Small intestine (tissue), 7 donors: ENCODE measurements at regions not wholly inside any gene's neighbourhood (a gene's known extent, or its start where the extent isn't known, plus 50 kb on each side); places are given as distances from the start of the nearest gene placed in this dataset.

Experiments used
- DNase-seq, 2 donors: peaks; one replicate each; pipeline versions ENCODE4 v3.0.0 to v3.0.0-alpha.2; 2013
- FAIRE-seq: peaks from 2 replicates; lab custom pipeline; 2012; peaks lifted over from hg19 to GRCh38; lab: Jason Lieb, UNC
- H3K27ac ChIP-seq, 3 donors: one replicate each; pipeline ENCODE4 v1.5.1; 2013; ENCODE audit warnings: low read length in 2 of 3, mild to moderate bottlenecking in 2 of 3, control low read depth in 1 of 3, inconsistent platforms in 1 of 3, low read depth in 1 of 3, moderate library complexity in 1 of 3
- H3K27me3 ChIP-seq, 3 donors: one replicate each; pipeline ENCODE4 v1.6.1; 2013; ENCODE audit warnings: low read length in 3 of 3, inconsistent platforms in 1 of 3; ENCODE audit not compliant: control insufficient read depth in 3 of 3, insufficient read depth in 3 of 3
- H3K36me3 ChIP-seq, 3 donors: one replicate each; pipeline ENCODE4 v1.6.1; 2013; ENCODE audit warnings: low read length in 3 of 3, inconsistent platforms in 1 of 3, low read depth in 1 of 3, mild to moderate bottlenecking in 1 of 3, moderate library complexity in 1 of 3; ENCODE audit not compliant: control insufficient read depth in 3 of 3, insufficient read depth in 2 of 3
- H3K4me1 ChIP-seq, 3 donors: one replicate each; pipeline ENCODE4 v1.6.1; 2013; ENCODE audit warnings: low read length in 2 of 3, inconsistent platforms in 1 of 3, low read depth in 1 of 3, mild to moderate bottlenecking in 1 of 3, moderate library complexity in 1 of 3; ENCODE audit not compliant: control insufficient read depth in 3 of 3, insufficient read depth in 2 of 3
- H3K4me3 ChIP-seq, 3 donors: one replicate each; pipeline ENCODE4 v1.5.1; 2013; ENCODE audit warnings: low read length in 3 of 3, control low read depth in 1 of 3, inconsistent platforms in 1 of 3, low read depth in 1 of 3, mild to moderate bottlenecking in 1 of 3, moderate library complexity in 1 of 3
- H3K9me3 ChIP-seq, 2 donors: one replicate each; pipeline ENCODE4 v1.6.1; 2013; ENCODE audit warnings: low read depth in 1 of 2, low read length in 1 of 2; ENCODE audit not compliant: control insufficient read depth in 2 of 2, insufficient read depth in 1 of 2
- WGBS, 3 donors: extraction: QIAGEN DNeasy Blood & Tissue Kit; methylation state at CpG; one replicate each; pipeline ENCODE4 v1.1.7; 2013; 5-methylcytosine and 5-hydroxymethylcytosine counted together
- donor health status: healthy with polysubstance abuse.
- donor health status: control.
- donor health status: control.
- donor health status: Bipolar disorder and iron deficiency.
- donor health status: healthy.

DNA sequence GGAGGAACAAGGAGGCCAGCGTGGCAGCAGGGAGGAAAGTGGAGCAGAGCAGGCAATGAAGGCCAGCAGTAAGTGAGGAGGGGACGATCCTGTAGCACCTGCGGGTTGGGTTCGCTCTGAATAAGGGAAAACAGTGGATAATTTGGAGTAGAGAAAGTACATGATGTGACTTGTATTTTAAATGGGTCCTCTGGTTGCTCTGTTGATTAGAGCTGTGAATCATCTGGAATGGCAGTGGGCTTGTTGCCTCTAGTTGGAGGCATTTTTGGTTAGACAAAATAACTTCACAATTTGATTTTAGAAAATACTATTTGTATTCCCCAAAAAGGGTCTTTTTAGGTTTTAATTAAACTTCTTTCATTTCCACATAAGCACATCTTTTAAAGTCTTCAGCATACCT, 277.4 kb downstream of the ARL4A start:
- 86 to 91% (median 89%) methylated on average over 4 of the region's 4 CpGs for WGBS, 3 donors
- no peak for FAIRE-seq

DNA sequence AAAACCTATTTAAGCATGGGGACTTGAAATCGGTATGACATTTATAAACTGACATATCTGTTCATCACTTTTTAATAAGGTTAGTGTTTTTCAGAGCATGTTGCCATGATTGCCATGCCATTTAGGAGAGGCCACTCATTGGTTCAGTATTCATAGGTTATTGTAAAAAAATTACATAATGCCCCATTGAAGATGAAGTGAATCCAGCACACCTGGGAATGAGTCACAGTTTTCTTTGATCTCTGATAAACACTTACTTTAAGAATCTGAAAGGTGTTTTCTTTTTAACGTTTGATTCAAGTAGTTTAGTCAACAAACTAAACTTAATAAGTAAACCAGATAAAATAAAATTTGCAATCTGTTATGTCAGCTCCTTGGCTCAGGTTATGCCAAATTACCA, 278.3 kb downstream of the ARL4A start:
- FAIRE-seq (no peak), DNase-seq (peak in 1 of 2 donors; percentile 5)
- Histone ChIP-seq H3K36me3 (no peaks in the 10 kb centered on the region), H3K27ac (no peak overlapping the region), H3K9me3 (no peaks in the 10 kb centered on the region), H3K4me1 (no peaks in the 10 kb centered on the region), H3K4me3 (no peak overlapping the region), H3K27me3 (peaks cover 0 to 2% (median 0%) of the 10 kb centered on the region in 3 donors)
- 20 to 56% (median 24%) methylated on average over 2 of the region's 2 CpGs for WGBS, 3 donors

More for the DNA sequence above, 277.4 kb downstream of the ARL4A start:
- Histone ChIP-seq H3K27ac (no peak overlapping the region), H3K4me1 (no peaks in the 10 kb centered on the region), H3K27me3 (peaks cover 0 to 2% (median 0%) of the 10 kb centered on the region in 3 donors), H3K4me3 (no peak overlapping the region), H3K36me3 (no peaks in the 10 kb centered on the region), H3K9me3 (no peaks in the 10 kb centered on the region)
- DNase-seq = no peak

DNA sequence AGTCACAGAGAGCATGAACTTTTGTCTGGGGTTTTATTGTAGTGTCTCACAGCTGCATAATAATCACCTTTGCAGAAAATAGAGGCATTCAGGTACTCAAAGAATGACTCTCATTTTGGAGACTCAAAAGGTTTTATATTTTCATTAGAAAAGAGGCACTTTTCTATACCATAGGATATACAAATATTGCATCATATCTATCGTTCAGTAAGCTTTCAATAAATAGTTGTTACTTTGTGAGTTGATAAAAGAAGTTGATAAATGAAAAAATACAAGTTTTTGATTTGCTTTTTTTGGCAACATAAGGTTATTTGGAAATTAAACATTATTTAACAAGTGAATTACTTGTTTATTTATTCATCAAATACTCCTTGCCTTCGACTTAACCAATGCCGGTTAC, 279.9 kb downstream of the ARL4A start:
- H3K4me1 ChIP-seq = no peaks in the 10 kb centered on the region
- WGBS, 3 donors = 67 to 80% (median 78%) methylated on average over 3 of the region's 3 CpGs
- no peak overlapping the region for H3K27ac ChIP-seq
- DNase-seq = no peak
- H3K27me3 ChIP-seq = peaks cover 0 to 2% (median 0%) of the 10 kb centered on the region in 3 donors
- H3K9me3 ChIP-seq = no peaks in the 10 kb centered on the region
- FAIRE-seq = no peak
- no peaks in the 10 kb centered on the region for H3K36me3 ChIP-seq
- H3K4me3 ChIP-seq = no peak overlapping the region

DNA sequence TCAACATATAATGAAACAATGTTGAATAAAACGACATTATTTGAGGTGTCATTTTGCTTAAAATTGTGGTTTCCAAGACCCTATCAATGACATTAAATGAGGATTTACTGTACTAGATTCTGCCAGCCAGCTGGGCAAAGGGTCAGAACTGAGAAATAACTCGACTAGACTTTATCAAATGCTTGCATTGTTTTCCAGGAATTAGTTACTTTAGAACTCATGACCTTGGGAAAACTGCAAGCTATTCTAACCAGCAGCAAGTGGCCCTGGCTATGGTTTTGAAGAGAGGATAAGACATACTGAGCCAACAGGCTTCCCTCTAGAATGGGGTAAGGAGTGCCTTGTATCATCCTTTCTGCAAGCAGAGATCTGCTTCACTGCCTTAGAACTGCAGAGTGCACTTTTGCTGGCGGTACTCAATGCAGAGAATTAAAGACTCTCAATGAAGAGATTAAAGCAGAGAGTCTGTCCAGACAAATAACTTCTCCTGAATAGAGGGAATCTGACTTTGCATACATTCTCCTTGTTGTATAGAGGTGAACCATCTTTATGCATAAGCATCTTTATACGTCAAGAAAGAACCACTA, 281.5 kb downstream of the ARL4A start:
- Histone ChIP-seq H3K4me1 (no peaks in the 10 kb centered on the region), H3K4me3 (no peak overlapping the region), H3K9me3 (no peaks in the 10 kb centered on the region), H3K27ac (no peak overlapping the region), H3K36me3 (no peaks in the 10 kb centered on the region), H3K27me3 (peaks cover 0 to 2% (median 0%) of the 10 kb centered on the region in 3 donors)
- no peak for FAIRE-seq
- 66 to 82% (median 75%) methylated on average over 4 of the region's 4 CpGs for WGBS, 3 donors
- no peak for DNase-seq

DNA sequence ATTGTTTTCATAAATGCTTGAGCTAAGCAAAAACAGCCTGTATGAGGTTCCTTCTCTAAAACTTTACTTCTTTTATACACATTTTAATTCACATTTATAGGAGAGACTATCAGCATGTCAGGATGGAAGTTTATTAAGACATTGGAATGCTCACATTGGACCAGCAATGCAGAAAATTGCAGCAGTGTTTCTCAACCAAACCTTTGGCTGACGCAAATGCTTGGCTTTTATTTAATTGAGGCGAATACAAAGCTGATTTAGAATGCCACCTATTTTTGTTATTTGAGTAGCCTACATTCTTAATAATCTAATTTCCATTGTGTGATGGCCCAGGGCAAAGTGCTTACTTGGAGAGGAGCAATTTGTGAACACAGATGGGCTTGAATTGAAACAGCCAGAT, 283.2 kb downstream of the ARL4A start:
- DNase-seq (no peak), FAIRE-seq (no peak)
- Histone ChIP-seq H3K27ac (no peak overlapping the region), H3K4me3 (no peak overlapping the region), H3K36me3 (no peaks in the 10 kb centered on the region), H3K9me3 (no peaks in the 10 kb centered on the region), H3K27me3 (no peaks in the 10 kb centered on the region), H3K4me1 (no peaks in the 10 kb centered on the region)
- WGBS, 3 donors = 93 to 97% (median 93%) methylated on average over 2 of the region's 2 CpGs

DNA sequence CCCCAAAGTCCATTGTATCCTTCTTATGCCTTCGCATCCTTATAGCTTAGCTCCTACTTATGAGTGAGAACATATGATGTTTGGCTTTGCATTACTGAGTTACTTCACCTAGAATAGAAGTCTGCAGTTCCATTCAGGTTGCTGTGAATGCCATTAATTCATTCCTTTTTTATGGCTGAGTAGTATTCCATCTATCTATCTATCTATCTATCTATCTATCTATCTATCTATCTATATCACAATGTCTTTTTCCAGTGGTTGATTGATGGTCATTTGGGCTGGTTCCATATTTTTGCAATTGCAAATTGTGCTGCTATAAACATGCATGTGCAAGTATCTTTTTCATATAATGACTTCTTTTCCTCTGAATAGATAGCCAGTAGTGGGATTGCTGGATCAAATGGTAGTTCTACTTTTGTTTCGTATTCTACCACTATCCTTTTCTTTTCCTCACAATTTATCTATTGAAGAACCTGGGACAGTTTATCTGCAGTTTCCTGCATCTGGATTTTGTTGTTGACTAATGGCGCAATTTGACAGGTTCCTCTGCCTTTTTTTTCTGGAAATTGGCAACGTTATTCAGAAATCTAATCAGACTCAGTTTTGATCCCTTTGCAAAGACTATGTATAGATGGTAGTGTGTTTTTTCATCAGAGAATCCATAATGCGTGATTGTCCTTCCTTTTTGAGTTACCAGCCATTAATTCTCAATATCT, 287.2 kb downstream of the ARL4A start:
- DNase-seq = no peak
- FAIRE-seq = no peak
- Histone ChIP-seq H3K4me3 (no peak overlapping the region), H3K36me3 (no peaks in the 10 kb centered on the region), H3K27me3 (no peaks in the 10 kb centered on the region), H3K4me1 (no peaks in the 10 kb centered on the region), H3K27ac (no peak overlapping the region), H3K9me3 (no peaks in the 10 kb centered on the region)
- 84 to 87% (median 87%) methylated on average over 5 of the region's 5 CpGs for WGBS, 3 donors

DNA sequence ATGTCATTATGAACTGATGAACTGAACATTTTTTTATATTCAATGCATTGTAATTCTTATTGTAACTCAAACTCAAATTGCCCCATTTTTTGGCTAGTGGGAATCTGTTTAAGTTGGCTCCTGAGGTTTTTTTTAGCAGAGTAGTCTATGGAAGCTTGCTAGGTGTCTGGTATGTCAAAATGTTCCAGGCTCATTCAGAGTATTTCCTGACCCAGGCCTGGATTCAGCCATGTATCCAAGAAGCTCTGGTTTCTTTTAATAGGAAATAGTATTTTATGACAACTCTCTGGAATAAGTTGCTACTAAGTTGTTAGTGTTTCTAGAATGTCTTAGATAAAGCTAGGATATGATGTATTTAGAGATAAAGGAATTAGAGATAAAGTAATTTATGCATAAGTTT, 288.0 kb downstream of the ARL4A start:
- H3K27me3 ChIP-seq = no peaks in the 10 kb centered on the region
- DNase-seq (no peak), FAIRE-seq (no peak)
- H3K27ac ChIP-seq = no peak overlapping the region
- no peaks in the 10 kb centered on the region for H3K36me3 ChIP-seq
- no peak overlapping the region for H3K4me3 ChIP-seq
- H3K9me3 ChIP-seq = no peaks in the 10 kb centered on the region
- H3K4me1 ChIP-seq = no peaks in the 10 kb centered on the region

DNA sequence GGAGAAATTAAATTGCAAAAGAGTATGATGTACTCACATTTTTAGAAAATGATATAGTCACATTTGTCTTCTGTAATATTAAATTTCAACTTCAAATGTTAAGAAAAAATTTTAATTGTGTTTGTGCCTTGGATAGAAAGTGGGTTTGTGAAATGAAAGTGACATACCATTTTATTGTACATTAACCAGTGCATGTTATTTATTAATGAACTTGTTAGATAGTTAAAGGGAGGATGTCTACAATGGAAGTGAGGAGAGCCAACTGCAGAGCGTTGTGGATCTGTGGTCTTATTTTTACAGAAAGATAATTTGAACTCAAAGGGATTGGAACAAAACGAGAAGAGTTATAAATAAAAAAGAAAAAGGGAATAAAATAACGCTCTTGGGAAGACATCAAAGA, 291.7 kb downstream of the ARL4A start:
- no peak overlapping the region for H3K4me3 ChIP-seq
- DNase-seq = peak; percentile 8 to 10
- WGBS, 3 donors = 29 to 55% (median 44%) methylated on average over 3 of the region's 3 CpGs

More for the DNA sequence above, 291.7 kb downstream of the ARL4A start:
- no peaks in the 10 kb centered on the region for H3K36me3 ChIP-seq
- H3K27ac ChIP-seq = no peak overlapping the region
- H3K9me3 ChIP-seq = no peaks in the 10 kb centered on the region
- no peaks in the 10 kb centered on the region for H3K27me3 ChIP-seq
- H3K4me1 ChIP-seq = no peaks in the 10 kb centered on the region
- no peak for FAIRE-seq
